Loucy (cell line): ENCODE measurements at regions not wholly inside any gene's neighbourhood (a gene's known extent, or its start where the extent isn't known, plus 50 kb on each side); places are given as distances from the start of the nearest gene placed in this dataset.

Experiments
- H2AFZ ChIP-seq: fragments of 200-600 bp; sonication (generic); 2 replicates; pipeline ENCODE4 v1.6.0; 2016; ENCODE audit warnings: antibody characterized with exemption, mild to moderate bottlenecking, low read length, moderate library complexity
- H3F3A ChIP-seq: fragments of 200-600 bp; 2 replicates; pipeline ENCODE4 v1.6.0; 2016; ENCODE audit warnings: antibody characterized with exemption, low read depth, mild to moderate bottlenecking
- H3K27me3 ChIP-seq: fragments of 200-600 bp; sonication (generic); 2 replicates; pipeline ENCODE4 v1.6.1; 2014; ENCODE audit warnings: low read length, mild to moderate bottlenecking; ENCODE audit not compliant: insufficient read depth, poor library complexity, severe bottlenecking
- H3K36me3 ChIP-seq: fragments of 200-600 bp; sonication (generic); 2 replicates; pipeline ENCODE4 v1.6.1; 2016; ENCODE audit warnings: low read length; ENCODE audit not compliant: insufficient read depth
- H3K4me1 ChIP-seq: fragments of 200-600 bp; sonication (generic); 2 replicates; pipeline ENCODE4 v1.5.1; 2014; ENCODE audit warnings: low read length, mild to moderate bottlenecking; ENCODE audit not compliant: insufficient read depth, poor library complexity, severe bottlenecking
- H3K4me2 ChIP-seq: fragments of 200-600 bp; sonication (generic); 2 replicates; pipeline ENCODE4 v1.6.0; 2014; ENCODE audit warnings: antibody characterized with exemption, low read length, low read depth, mild to moderate bottlenecking; ENCODE audit not compliant: poor library complexity, severe bottlenecking
- H3K4me3 ChIP-seq: fragments of 200-600 bp; sonication (generic); 2 replicates; pipeline ENCODE4 v1.5.1; 2014; ENCODE audit warnings: low read length, mild to moderate bottlenecking, mixed read lengths; ENCODE audit not compliant: poor library complexity, severe bottlenecking
- H3K79me2 ChIP-seq: fragments of 200-600 bp; sonication (generic); 2 replicates; pipeline ENCODE4 v1.6.1; 2014; ENCODE audit warnings: low read length; ENCODE audit not compliant: insufficient read depth
- H3K9ac ChIP-seq: fragments of 200-600 bp; sonication (generic); 2 replicates; pipeline ENCODE4 v1.6.0; 2014; ENCODE audit warnings: mild to moderate bottlenecking, low read depth, low read length, moderate library complexity; ENCODE audit not compliant: poor library complexity, severe bottlenecking
- H3K9me2 ChIP-seq: fragments of 200-600 bp; sonication (generic); replicated peaks from 2 replicates; pipeline ENCODE4 v1.6.1; 2016; ENCODE audit warnings: low read depth, low read length, mixed read lengths
- H3K9me3 ChIP-seq: fragments of 200-600 bp; sonication (generic); 2 replicates; pipeline ENCODE4 v1.6.1; 2014; ENCODE audit warnings: mild to moderate bottlenecking, antibody characterized with exemption, low read length, low read depth; ENCODE audit not compliant: insufficient read depth
- H4K20me1 ChIP-seq: fragments of 200-600 bp; sonication (generic); 2 replicates; pipeline ENCODE4 v1.6.0; 2014; ENCODE audit warnings: antibody characterized with exemption, low read length, mild to moderate bottlenecking; ENCODE audit not compliant: insufficient read depth, poor library complexity, severe bottlenecking
- CTCF ChIP-seq: fragments of 200-600 bp; sonication (generic); conservative IDR thresholded peaks from 2 replicates; pipeline ENCODE4 v1.5.1; 2014; ENCODE audit warnings: mild to moderate bottlenecking, antibody characterized with exemption, low read length
- EZH2phosphoT487 ChIP-seq: fragments of 200-600 bp; IDR thresholded peaks from 2 replicates; pipeline ENCODE4 v1.6.1; 2018; ENCODE audit warnings: antibody characterized with exemption, mild to moderate bottlenecking, moderate library complexity, borderline replicate concordance

GRCh38 chr3:159877924-159878323 lies 110.7 kb upstream of the IL12A start:
- TF ChIP-seq CTCF (no peak), EZH2phosphoT487 (no peak)
- Histone ChIP-seq H4K20me1 (no peaks in the 10 kb centered on the region), H3F3A (no peaks in the 10 kb centered on the region), H3K9ac (no peak overlapping the region), H3K4me2 (no peak overlapping the region), H3K79me2 (no peaks in the 10 kb centered on the region), H3K9me2 (no peaks in the 10 kb centered on the region), H3K27me3 (no peaks in the 10 kb centered on the region), H3K4me1 (no peaks in the 10 kb centered on the region), H3K9me3 (no peaks in the 10 kb centered on the region), H3K36me3 (no peaks in the 10 kb centered on the region), H2AFZ (no peak overlapping the region), H3K4me3 (no peak overlapping the region)

GRCh38 chr3:159879146-159879545 lies 109.5 kb upstream of the IL12A start:
- Histone ChIP-seq H4K20me1 (no peaks in the 10 kb centered on the region), H3K9me2 (no peaks in the 10 kb centered on the region), H3K9me3 (no peaks in the 10 kb centered on the region), H3K27me3 (no peaks in the 10 kb centered on the region), H3F3A (no peaks in the 10 kb centered on the region), H3K4me1 (no peaks in the 10 kb centered on the region), H3K79me2 (no peaks in the 10 kb centered on the region), H2AFZ (no peak overlapping the region), H3K4me3 (no peak overlapping the region), H3K36me3 (no peaks in the 10 kb centered on the region), H3K4me2 (no peak overlapping the region), H3K9ac (no peak overlapping the region)
- TF ChIP-seq CTCF (no peak), EZH2phosphoT487 (no peak)

GRCh38 chr3:159879598-159879997 lies 109.0 kb upstream of the IL12A start:
- Histone ChIP-seq H3F3A (no peaks in the 10 kb centered on the region), H4K20me1 (no peaks in the 10 kb centered on the region), H3K9me2 (no peaks in the 10 kb centered on the region), H2AFZ (no peak overlapping the region), H3K4me3 (no peak overlapping the region), H3K79me2 (no peaks in the 10 kb centered on the region), H3K27me3 (no peaks in the 10 kb centered on the region), H3K9ac (no peak overlapping the region), H3K4me2 (no peak overlapping the region), H3K9me3 (no peaks in the 10 kb centered on the region), H3K4me1 (no peaks in the 10 kb centered on the region), H3K36me3 (no peaks in the 10 kb centered on the region)
- TF ChIP-seq CTCF: no peak
- TF ChIP-seq EZH2phosphoT487: no peak
